Panc1 (cell line): ENCODE measurements at regions not wholly inside any gene's neighbourhood (a gene's known extent, or its start where the extent isn't known, plus 50 kb on each side); places are given as distances from the start of the nearest gene placed in this dataset.
"Not testable (repeated sequence)": the region's sequence is repeated elsewhere in the genome, so short reads cannot be mapped to it uniquely, and the experiment has no call there.

Source experiments
- ATAC-seq: fragments of 200-7000 bp; cut with Tn5 transposase; 2 replicates; pipeline ENCODE4 v1.9.1; 2020; ENCODE audit warnings: mild to moderate bottlenecking, moderate library complexity
- BruUV-seq: library from RNA; stranded (reverse); fragments of 400-500 nt; replicated peaks from 2 replicates; lab custom pipeline; 2021; lab: Mats Ljungman, UMichigan
- CTCF ChIA-PET: fragments of 300-600 bp; sonication (Branson Sonifier 250); formaldehyde crosslinking; loops from one replicate; lab custom pipeline; 2022; ENCODE audit warnings: antibody characterized with exemption; lab: Charles Lee
- POLR2A ChIA-PET: fragments of 300-600 bp; sonication (Branson Sonifier 250); formaldehyde crosslinking; loops from one replicate; lab custom pipeline; 2022; ENCODE audit warnings: antibody characterized with exemption; lab: Charles Lee
- DNase-seq: peaks from one replicate; pipeline ENCODE4 v3.0.0-alpha.2; 2010; ENCODE audit warnings: low read depth, low spot score
- H3K27ac ChIP-seq: 2 replicates; pipeline ENCODE4 v1.5.1; 2011; ENCODE audit warnings: mild to moderate bottlenecking, low read length, inconsistent platforms
- H3K27me3 ChIP-seq: fragments of 200-500 bp; sonication (Bioruptor generic); 2 replicates; pipeline ENCODE4 v1.6.0; 2014; ENCODE audit warnings: low read length, inconsistent platforms; ENCODE audit not compliant: control insufficient read depth, insufficient read depth
- H3K36me3 ChIP-seq: fragments of 200-500 bp; sonication (Bioruptor generic); 2 replicates; pipeline ENCODE4 v1.5.1; 2014; ENCODE audit warnings: inconsistent platforms, mild to moderate bottlenecking, low read length, moderate library complexity; ENCODE audit not compliant: control insufficient read depth, insufficient read depth
- H3K4me1 ChIP-seq: 2 replicates; pipeline ENCODE4 v1.5.1; 2011; ENCODE audit warnings: inconsistent platforms, mild to moderate bottlenecking, low read length, moderate library complexity; ENCODE audit not compliant: control insufficient read depth, insufficient read depth
- H3K4me3 ChIP-seq, 2 experiments: 2 replicates each; pipeline ENCODE4 v1.5.1; 2011 to 2012; ENCODE audit warnings: low read depth in 2 of 2, low read length in 2 of 2, mild to moderate bottlenecking in 2 of 2, inconsistent platforms in 1 of 2, moderate library complexity in 1 of 2
- H3K9me3 ChIP-seq: fragments of 200-500 bp; sonication (Bioruptor generic); 2 replicates; pipeline ENCODE4 v1.5.1; 2014; ENCODE audit warnings: low read depth, mild to moderate bottlenecking, inconsistent platforms, low read length, moderate library complexity; ENCODE audit not compliant: control insufficient read depth, insufficient read depth
- in situ Hi-C: cut with HindIII; loops from 2 replicates; pipeline ENCODE4 v1.10.0; 2016; ENCODE audit warnings: low sequenced_read_pairs, low pct_unique_long_range_greater_than_20kb
- intact Hi-C: fragments of 100-400 bp; cut with micrococcal nuclease; formaldehyde crosslinking; loops from one replicate; pipeline ENCODE4 v1.10.0; 2022; ENCODE audit not compliant: unreplicated experiment

DNA sequence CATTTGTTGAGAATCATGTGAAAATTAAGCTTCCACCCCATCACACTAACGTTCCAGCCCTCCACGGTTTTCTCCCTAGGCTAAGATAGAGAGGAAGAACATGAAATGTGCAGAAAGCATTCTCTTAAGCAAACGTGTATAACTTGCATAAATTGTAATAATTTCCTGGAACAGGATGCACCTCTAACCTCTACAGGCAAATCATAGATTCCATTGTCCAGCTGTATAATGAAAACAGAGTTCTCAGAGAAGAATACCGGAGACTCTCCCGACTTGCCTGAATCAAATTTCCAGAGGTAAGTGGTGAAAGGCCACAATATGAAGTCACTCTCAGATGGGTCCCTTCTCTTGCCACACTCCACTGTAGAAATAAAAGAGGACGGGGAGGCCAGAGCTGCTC lies 87.7 kb downstream of the PPIAL4A start:
- not testable (repeated sequence) for H3K27ac ChIP-seq

DNA sequence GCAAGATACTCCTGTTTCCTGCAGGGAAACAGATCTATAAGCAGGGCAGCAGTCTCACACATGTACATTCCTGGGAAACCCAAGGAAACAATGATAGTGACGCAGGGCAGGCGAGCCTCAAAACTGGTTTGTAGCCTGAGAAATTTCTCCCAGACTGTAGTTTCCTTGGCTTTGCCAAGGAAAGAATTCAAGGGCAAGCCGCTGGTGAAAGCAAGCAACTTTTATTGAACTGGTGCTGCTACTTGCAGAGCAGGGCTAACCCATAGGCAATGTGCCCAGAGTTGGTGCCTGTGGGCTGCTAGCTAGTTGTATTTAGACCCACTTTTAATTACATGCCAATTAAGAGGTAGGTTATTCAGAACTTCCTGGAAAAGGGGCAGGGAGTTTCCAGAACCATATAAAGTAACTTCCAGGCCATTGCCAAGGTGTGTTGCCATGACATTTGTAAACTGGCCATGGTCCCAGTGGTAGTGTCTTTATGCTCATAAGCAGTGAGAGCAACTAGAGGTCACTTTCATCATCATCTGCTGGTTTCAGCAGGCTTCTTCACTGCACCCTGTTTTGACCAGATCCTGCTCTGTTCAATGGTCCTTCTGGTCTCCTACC lies 92.0 kb downstream of the PPIAL4A start:
- POLR2A ChIA-PET, DNase-seq, H3K9me3 ChIP-seq, H3K4me1 ChIP-seq, BruUV-seq, CTCF ChIA-PET, intact Hi-C loops, H3K27ac ChIP-seq, H3K4me3 ChIP-seq, ATAC-seq, H3K27me3 ChIP-seq, H3K36me3 ChIP-seq, in situ Hi-C loops: not testable (repeated sequence)

More for the DNA sequence above, 87.7 kb downstream of the PPIAL4A start:
- BruUV-seq, H3K36me3 ChIP-seq, H3K4me1 ChIP-seq, H3K9me3 ChIP-seq, CTCF ChIA-PET, ATAC-seq, in situ Hi-C loops, intact Hi-C loops, POLR2A ChIA-PET, H3K4me3 ChIP-seq, H3K27me3 ChIP-seq, DNase-seq: not testable (repeated sequence)

DNA sequence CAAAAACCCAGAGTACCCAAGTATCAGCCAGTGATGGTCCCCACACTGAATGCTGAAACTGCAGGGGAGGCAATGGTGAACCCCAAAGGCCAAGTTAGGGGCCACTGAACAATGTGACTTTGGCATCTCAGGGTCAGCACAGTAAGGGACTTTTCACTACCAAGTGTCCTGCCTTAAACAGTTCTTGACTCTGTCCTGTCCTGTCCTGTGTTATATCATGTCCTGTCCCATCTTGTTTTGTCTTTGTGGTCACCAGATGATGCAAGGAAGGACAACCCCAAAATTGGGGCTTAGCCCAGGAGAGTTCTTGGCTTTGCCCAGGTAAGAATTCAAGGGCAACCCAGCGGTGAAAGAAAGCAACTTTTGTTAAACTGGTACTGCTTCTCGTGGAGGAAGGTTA lies 105.0 kb downstream of the PPIAL4A start:
- H3K4me1 ChIP-seq, in situ Hi-C loops, H3K9me3 ChIP-seq, DNase-seq, POLR2A ChIA-PET, H3K27ac ChIP-seq, H3K36me3 ChIP-seq, BruUV-seq, H3K4me3 ChIP-seq, intact Hi-C loops, CTCF ChIA-PET, H3K27me3 ChIP-seq, ATAC-seq: not testable (repeated sequence)

DNA sequence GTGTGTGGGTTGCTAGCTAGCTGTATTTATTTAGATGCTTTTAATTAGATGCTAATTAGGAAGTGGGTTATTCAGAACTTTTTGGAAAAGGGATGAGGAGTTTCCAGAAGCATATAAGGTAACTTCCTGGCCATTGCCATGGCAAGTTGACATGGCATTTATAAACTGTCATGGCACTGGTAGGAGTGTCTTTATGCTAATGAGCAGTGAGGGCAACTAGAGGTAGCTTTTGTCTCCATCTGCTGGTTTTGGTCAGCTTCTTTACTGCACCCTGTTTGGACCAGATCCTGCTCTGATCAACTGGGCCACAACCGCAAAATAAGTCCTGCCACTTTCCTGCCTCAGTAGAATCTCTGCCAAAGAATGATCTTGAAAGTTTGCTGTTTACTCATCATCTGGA lies 105.5 kb downstream of the PPIAL4A start:
- intact Hi-C loops, H3K9me3 ChIP-seq, POLR2A ChIA-PET, BruUV-seq, H3K4me3 ChIP-seq, H3K36me3 ChIP-seq, DNase-seq, in situ Hi-C loops, H3K4me1 ChIP-seq, H3K27me3 ChIP-seq, H3K27ac ChIP-seq, CTCF ChIA-PET: not testable (repeated sequence)
- peak; percentile 89 for ATAC-seq

DNA sequence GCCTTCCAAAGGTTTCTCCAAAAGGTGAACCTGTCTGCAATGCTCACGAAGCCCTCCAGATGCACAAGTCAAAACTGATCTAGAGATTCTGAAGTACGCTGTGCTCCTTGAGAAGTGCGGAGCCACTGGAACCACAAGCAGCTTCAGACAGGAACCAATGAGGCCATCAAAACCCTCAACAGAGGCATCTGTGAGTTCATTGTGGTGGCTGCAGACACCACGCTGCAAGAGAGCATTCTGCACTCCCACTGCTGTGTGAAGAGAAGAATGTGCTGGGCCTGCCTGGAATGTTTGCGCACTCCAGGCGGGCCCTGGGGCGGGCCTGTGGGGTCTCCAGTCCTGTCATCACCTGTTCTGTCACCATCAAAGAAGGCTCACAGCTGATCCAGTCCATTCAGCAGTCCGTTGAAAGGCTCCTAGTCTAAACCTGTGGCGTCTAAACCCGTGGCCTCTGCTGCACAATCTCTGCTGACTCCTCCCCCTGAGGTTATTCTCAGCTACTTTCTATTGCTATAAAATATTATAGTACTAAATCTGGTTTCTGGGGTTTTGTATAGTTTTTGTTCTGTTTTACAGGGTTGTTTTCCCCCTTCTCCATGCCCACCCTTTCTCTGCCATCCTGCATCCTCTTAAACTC lies 111.6 kb downstream of the PPIAL4A start:
- H3K4me3 ChIP-seq, POLR2A ChIA-PET: not testable (repeated sequence)

DNA sequence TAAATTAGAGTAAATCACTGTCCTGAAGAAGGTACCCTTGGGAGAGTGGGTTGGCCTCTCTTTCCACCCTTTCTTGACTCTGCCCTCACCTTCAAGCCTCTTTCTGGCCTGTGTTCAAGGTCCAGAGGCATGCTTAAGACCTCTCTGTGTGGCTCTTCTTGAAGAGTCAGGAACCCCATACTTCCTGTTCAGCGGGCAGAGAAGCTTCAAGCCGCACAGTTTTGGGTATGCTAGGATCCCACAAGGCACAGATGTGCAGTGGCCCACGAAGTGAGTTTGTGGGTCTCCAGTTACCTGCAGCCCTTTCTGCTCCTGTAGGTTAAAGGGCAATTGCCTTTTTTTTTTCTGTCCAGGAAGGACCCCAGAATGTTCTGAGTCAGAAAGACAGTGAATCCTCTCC lies 113.7 kb downstream of the PPIAL4A start:
- BruUV-seq, H3K36me3 ChIP-seq, H3K27ac ChIP-seq, DNase-seq, H3K4me1 ChIP-seq, H3K9me3 ChIP-seq, ATAC-seq, H3K27me3 ChIP-seq, POLR2A ChIA-PET, H3K4me3 ChIP-seq, intact Hi-C loops, in situ Hi-C loops, CTCF ChIA-PET: not testable (repeated sequence)

More for the DNA sequence above, 111.6 kb downstream of the PPIAL4A start:
- intact Hi-C loops, BruUV-seq, DNase-seq, H3K27me3 ChIP-seq, CTCF ChIA-PET, H3K36me3 ChIP-seq, ATAC-seq, H3K27ac ChIP-seq, in situ Hi-C loops, H3K9me3 ChIP-seq, H3K4me1 ChIP-seq: not testable (repeated sequence)

DNA sequence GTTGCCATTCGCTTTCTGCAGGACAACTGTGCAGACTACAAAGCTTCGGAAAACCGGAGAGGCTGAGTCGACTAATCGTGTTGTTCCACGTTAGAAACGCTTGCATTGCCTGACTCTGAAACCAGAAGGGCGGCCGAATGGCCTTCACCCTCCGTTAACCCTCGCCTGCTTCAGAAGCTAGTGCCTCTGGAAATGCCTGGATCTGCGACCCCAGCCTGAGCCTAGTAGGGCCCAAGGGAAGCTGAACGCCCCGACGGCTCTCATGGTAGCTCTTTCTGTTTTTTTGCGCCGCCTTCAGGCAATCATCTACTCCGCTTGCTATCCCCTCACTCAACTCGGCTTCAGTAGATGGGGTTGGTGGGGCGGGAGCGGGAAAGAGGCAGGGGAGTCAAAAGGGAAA lies 117.3 kb downstream of the PPIAL4A start:
- POLR2A ChIA-PET, H3K36me3 ChIP-seq, H3K9me3 ChIP-seq, CTCF ChIA-PET, H3K27me3 ChIP-seq, H3K4me3 ChIP-seq, ATAC-seq, H3K27ac ChIP-seq, DNase-seq, intact Hi-C loops, BruUV-seq, in situ Hi-C loops, H3K4me1 ChIP-seq: not testable (repeated sequence)
